ENCODE measurements at regions not wholly inside any gene's neighbourhood (a gene's known extent, or its start where the extent isn't known, plus 50 kb on each side); places are given as distances from the start of the nearest gene placed in this dataset.

- intact Hi-C loops (cut with micrococcal nuclease) (no loop called here), dilution Hi-C loops (cut with MboI; ENCODE audit: extremely low pct_ligation_motif_present, low sequenced_read_pairs) (no loop called here)
- FAIRE-seq (no peak), DNase-seq (ENCODE audit: low read depth, low spot score) (no peak)
- no peaks in the 10 kb centered on the region for H3K9me1 ChIP-seq (replicated peaks; ENCODE audit: control insufficient read depth, extremely low read depth, insufficient read depth, low read length)
- TF ChIP-seq JUN (IDR thresholded peaks at IDR 0.05; ENCODE audit: borderline replicate concordance, insufficient read depth, insufficient read length, low read depth) (no peak), FOS (IDR thresholded peaks at IDR 0.05; ENCODE audit: borderline replicate concordance, insufficient read depth, low read length) (no peak), EZH2 (IDR thresholded peaks at IDR 0.05; ENCODE audit: borderline replicate concordance, low read depth, low read length, severe bottlenecking) (no peak), MYC (IDR thresholded peaks at IDR 0.05; ENCODE audit: low read depth, low read length) (no peak), POLR2A (IDR thresholded peaks at IDR 0.05; ENCODE audit: low read depth, low read length) (no peak), CTCF (IDR thresholded peaks at IDR 0.05; ENCODE audit: extremely low read depth in 1 of 2, insufficient read depth in 1 of 2, low read depth in 1 of 2, low read length in 2 of 2) (no peak), GATA2 (IDR thresholded peaks at IDR 0.05; ENCODE audit: insufficient read depth, insufficient read length, low read depth, low read length) (no peak), POLR2AphosphoS5 (IDR thresholded peaks at IDR 0.05; ENCODE audit: insufficient read depth, low read depth, low read length) (no peak), MAX (IDR thresholded peaks at IDR 0.05; ENCODE audit: insufficient read depth, insufficient read length) (no peak)
- H3K4me1 ChIP-seq (ENCODE audit: control insufficient read depth, extremely low read depth, insufficient read depth, low read length) = no peaks in the 10 kb centered on the region
- no peaks in the 10 kb centered on the region for H3K27me3 ChIP-seq (ENCODE audit: control insufficient read depth in 2 of 2, insufficient read depth in 2 of 2, low read length in 2 of 2)
- no peaks in the 10 kb centered on the region for H3K79me2 ChIP-seq (ENCODE audit: control insufficient read depth, insufficient read depth, low read length)
- POLR2A ChIA-PET = no interaction called here
- no peaks in the 10 kb centered on the region for H3K36me3 ChIP-seq (ENCODE audit: control insufficient read depth in 2 of 2, extremely low read depth in 1 of 2, insufficient read depth in 2 of 2, low read length in 2 of 2)
- CTCF ChIA-PET = no interaction called here
- H4K20me1 ChIP-seq (replicated peaks; ENCODE audit: control insufficient read depth, extremely low read depth, insufficient read depth, low read length) = no peaks in the 10 kb centered on the region
- BruUV-seq (replicated peaks) = no TSS peak
- H3K27ac ChIP-seq (ENCODE audit: insufficient read depth, low read depth, low read length) = no peak overlapping the region
- no peak overlapping the region for H3K9ac ChIP-seq (replicated peaks; ENCODE audit: extremely low read depth, insufficient read depth, low read length)
- H3K9me3 ChIP-seq (replicated peaks; ENCODE audit: control insufficient read depth, insufficient read depth, low read length) = no peaks in the 10 kb centered on the region
- H2AFZ ChIP-seq (ENCODE audit: low read depth, low read length) = no peak overlapping the region
- no peak overlapping the region for H3K4me2 ChIP-seq (ENCODE audit: insufficient read depth, low read length)
- no peak overlapping the region for H3K4me3 ChIP-seq (replicated peaks in 1 of 3; ENCODE audit: insufficient read depth in 1 of 3, low read depth in 1 of 3, low read length in 3 of 3)
These were observed 103.4 kb upstream of the PAK3 start for GRCh38 chrX:110992611-110993010.

Measured in endothelial cell of umbilical vein (primary cell).